ENCODE measurements at regions not wholly inside any gene's neighbourhood (a gene's known extent, or its start where the extent isn't known, plus 50 kb on each side); places are given as distances from the start of the nearest gene placed in this dataset.

DNA sequence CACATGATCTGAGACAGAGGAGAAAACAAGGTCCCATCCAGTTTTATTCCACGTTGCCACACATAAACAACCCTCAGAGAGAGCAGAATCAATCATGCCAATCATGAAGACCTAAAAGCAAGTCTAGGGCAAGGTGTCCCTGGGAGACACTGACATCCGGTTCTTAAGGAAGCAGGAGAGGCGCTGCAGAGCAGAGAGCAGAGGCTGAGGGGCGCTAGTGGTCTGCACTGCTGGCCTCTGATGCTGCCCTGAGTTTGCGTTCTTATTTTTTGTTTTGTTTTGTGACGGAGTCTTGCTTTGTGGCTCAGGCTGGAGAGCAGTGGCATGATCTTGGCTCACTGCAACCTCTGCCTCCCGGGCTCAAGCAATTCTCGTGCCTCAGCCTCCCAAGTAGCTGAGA lies 83.3 kb downstream of the SMIM21 start:
- WGBS (ENCODE audit: extremely low coverage, insufficient coverage, insufficient read length) = no CpG with 5 or more reads among the region's 8 CpGs

DNA sequence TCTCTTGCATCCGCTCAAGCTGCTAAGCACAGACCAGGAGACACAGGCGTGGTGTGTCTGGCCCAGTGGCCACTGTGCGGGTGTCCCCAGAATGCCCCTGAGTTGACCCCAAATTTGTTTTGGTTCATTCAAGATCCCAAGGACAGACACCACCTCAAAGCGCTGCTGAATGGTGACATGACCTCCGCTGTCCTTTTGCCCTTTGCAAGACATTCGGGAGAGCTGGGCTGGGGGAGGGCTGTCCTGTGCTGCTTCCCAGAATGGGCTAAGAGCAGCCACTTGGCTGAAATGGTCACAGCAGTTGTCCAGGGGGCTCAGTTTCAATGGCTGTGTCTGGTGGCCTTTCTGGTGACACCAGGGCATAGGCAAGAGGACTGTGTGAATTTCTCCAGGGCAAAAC lies 84.1 kb downstream of the SMIM21 start:
- Histone ChIP-seq H2AK5ac (ENCODE audit: low read length) (no peak overlapping the region), H3K27me3 (ENCODE audit: insufficient read depth, low read length) (no peaks in the 10 kb centered on the region), H3K36me3 (ENCODE audit: control insufficient read depth in 1 of 2, insufficient read depth in 2 of 2, low read length in 2 of 2) (no peaks in the 10 kb centered on the region), H2BK5ac (ENCODE audit: low read depth, low read length, poor library complexity) (no peak overlapping the region), H3K23ac (ENCODE audit: low read length) (no peak overlapping the region), H2AFZ (ENCODE audit: insufficient read depth, low read length, poor library complexity) (no peak overlapping the region), H3K27ac (ENCODE audit: low read depth, low read length) (no peak overlapping the region), H3K79me1 (ENCODE audit: low read length) (no peaks in the 10 kb centered on the region), H3K79me2 (ENCODE audit: control insufficient read depth, insufficient read depth, low read length, poor library complexity) (no peaks in the 10 kb centered on the region), H3K9ac (ENCODE audit: low read length) (no peak overlapping the region), H3K4me1 (ENCODE audit: control insufficient read depth in 1 of 2, insufficient read depth in 2 of 2, low read length in 2 of 2) (peaks cover 0 to 2% of the 10 kb centered on the region in 2 experiments), H3K14ac (ENCODE audit: low read length) (no peak overlapping the region), H3K4me3 (ENCODE audit: low read depth, low read length) (no peak overlapping the region), H4K91ac (ENCODE audit: low read depth, low read length) (no peak overlapping the region), H4K8ac (ENCODE audit: low read depth, low read length) (no peak overlapping the region), H3K18ac (ENCODE audit: low read length) (no peak overlapping the region), H2BK12ac (ENCODE audit: low read length) (no peak overlapping the region), H3K9me3 (ENCODE audit: insufficient read depth, low read depth, low read length) (no peaks in the 10 kb centered on the region), H3K4ac (ENCODE audit: low read depth, low read length) (no peak overlapping the region), H4K12ac (ENCODE audit: low read depth, low read length) (no peak overlapping the region), H2BK120ac (ENCODE audit: insufficient read depth, low read length, poor library complexity) (no peak overlapping the region), H3K4me2 (ENCODE audit: low read length) (no peak overlapping the region)
- DNase-seq = no peak
- no CpG with 5 or more reads among the region's 6 CpGs for WGBS (ENCODE audit: extremely low coverage, insufficient coverage, insufficient read length)

More for the DNA sequence above, 83.3 kb downstream of the SMIM21 start:
- no peak for DNase-seq
- no peaks in the 10 kb centered on the region for H3K79me1 ChIP-seq (ENCODE audit: low read length)
- no peaks in the 10 kb centered on the region for H3K36me3 ChIP-seq (ENCODE audit: control insufficient read depth in 1 of 2, insufficient read depth in 2 of 2, low read length in 2 of 2)
- H4K8ac ChIP-seq (ENCODE audit: low read depth, low read length) = no peak overlapping the region
- no peak overlapping the region for H2BK120ac ChIP-seq (ENCODE audit: insufficient read depth, low read length, poor library complexity)
- no peaks in the 10 kb centered on the region for H3K79me2 ChIP-seq (ENCODE audit: control insufficient read depth, insufficient read depth, low read length, poor library complexity)
- H3K9ac ChIP-seq (ENCODE audit: low read length) = no peak overlapping the region
- no peak overlapping the region for H3K4ac ChIP-seq (ENCODE audit: low read depth, low read length)
- H2AFZ ChIP-seq (ENCODE audit: insufficient read depth, low read length, poor library complexity) = no peak overlapping the region
- no peak overlapping the region for H3K14ac ChIP-seq (ENCODE audit: low read length)
- H2AK5ac ChIP-seq (ENCODE audit: low read length) = no peak overlapping the region
- H3K9me3 ChIP-seq (ENCODE audit: insufficient read depth, low read depth, low read length) = no peaks in the 10 kb centered on the region
- no peak overlapping the region for H3K27ac ChIP-seq (ENCODE audit: low read depth, low read length)
- no peak overlapping the region for H3K4me2 ChIP-seq (ENCODE audit: low read length)
- H2BK12ac ChIP-seq (ENCODE audit: low read length) = no peak overlapping the region
- peaks cover 0 to 2% of the 10 kb centered on the region in 2 experiments for H3K4me1 ChIP-seq (ENCODE audit: control insufficient read depth in 1 of 2, insufficient read depth in 2 of 2, low read length in 2 of 2)
- H3K27me3 ChIP-seq (ENCODE audit: insufficient read depth, low read length) = no peaks in the 10 kb centered on the region
- H3K4me3 ChIP-seq (ENCODE audit: low read depth, low read length) = no peak overlapping the region
- no peak overlapping the region for H3K23ac ChIP-seq (ENCODE audit: low read length)
- no peak overlapping the region for H3K18ac ChIP-seq (ENCODE audit: low read length)
- H4K12ac ChIP-seq (ENCODE audit: low read depth, low read length) = no peak overlapping the region
- no peak overlapping the region for H4K91ac ChIP-seq (ENCODE audit: low read depth, low read length)
- no peak overlapping the region for H2BK5ac ChIP-seq (ENCODE audit: low read depth, low read length, poor library complexity)

DNA sequence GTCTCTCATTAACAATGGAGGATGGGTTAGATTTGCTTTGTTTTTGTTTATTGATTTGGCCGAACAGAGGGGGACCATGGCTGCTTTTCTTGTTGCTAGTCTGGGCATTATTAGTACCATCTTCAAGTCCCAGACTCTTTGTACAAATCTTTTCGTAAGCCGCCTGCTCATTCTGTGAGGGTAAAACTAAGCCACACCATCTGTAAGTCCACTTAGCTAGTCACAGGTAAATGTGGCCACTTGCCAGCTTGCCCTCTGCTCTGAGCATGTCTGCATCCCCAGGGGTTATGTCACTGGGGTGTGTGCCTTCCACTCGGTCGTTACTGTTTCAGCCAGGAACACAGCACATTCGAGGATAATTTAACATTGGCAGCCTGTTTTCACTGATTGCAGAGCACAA lies 85.6 kb downstream of the SMIM21 start:
- H3K27ac ChIP-seq (ENCODE audit: low read depth, low read length) = no peak overlapping the region
- no peak overlapping the region for H3K9ac ChIP-seq (ENCODE audit: low read length)
- H3K4me2 ChIP-seq (ENCODE audit: low read length) = no peak overlapping the region
- H3K4me1 ChIP-seq (ENCODE audit: control insufficient read depth in 1 of 2, insufficient read depth in 2 of 2, low read length in 2 of 2) = peaks cover 0 to 2% of the 10 kb centered on the region in 2 experiments
- no peaks in the 10 kb centered on the region for H3K79me1 ChIP-seq (ENCODE audit: low read length)
- no peak overlapping the region for H3K4ac ChIP-seq (ENCODE audit: low read depth, low read length)
- no peak overlapping the region for H3K4me3 ChIP-seq (ENCODE audit: low read depth, low read length)
- H3K79me2 ChIP-seq (ENCODE audit: control insufficient read depth, insufficient read depth, low read length, poor library complexity) = no peaks in the 10 kb centered on the region
- no peak overlapping the region for H4K12ac ChIP-seq (ENCODE audit: low read depth, low read length)
- H2BK5ac ChIP-seq (ENCODE audit: low read depth, low read length, poor library complexity) = no peak overlapping the region
- H3K36me3 ChIP-seq (ENCODE audit: control insufficient read depth in 1 of 2, insufficient read depth in 2 of 2, low read length in 2 of 2) = no peaks in the 10 kb centered on the region
- H3K27me3 ChIP-seq (ENCODE audit: insufficient read depth, low read length) = no peaks in the 10 kb centered on the region
- no CpG with 5 or more reads among the region's 6 CpGs for WGBS (ENCODE audit: extremely low coverage, insufficient coverage, insufficient read length)
- no peak overlapping the region for H2BK12ac ChIP-seq (ENCODE audit: low read length)
- H2AFZ ChIP-seq (ENCODE audit: insufficient read depth, low read length, poor library complexity) = no peak overlapping the region
- peaks cover under 1% of the 10 kb centered on the region for H3K9me3 ChIP-seq (ENCODE audit: insufficient read depth, low read depth, low read length)
- H3K14ac ChIP-seq (ENCODE audit: low read length) = no peak overlapping the region
- no peak overlapping the region for H2AK5ac ChIP-seq (ENCODE audit: low read length)
- H2BK120ac ChIP-seq (ENCODE audit: insufficient read depth, low read length, poor library complexity) = no peak overlapping the region
- no peak for DNase-seq
- no peak overlapping the region for H4K91ac ChIP-seq (ENCODE audit: low read depth, low read length)
- H3K18ac ChIP-seq (ENCODE audit: low read length) = no peak overlapping the region
- no peak overlapping the region for H4K8ac ChIP-seq (ENCODE audit: low read depth, low read length)
- H3K23ac ChIP-seq (ENCODE audit: low read length) = no peak overlapping the region

DNA sequence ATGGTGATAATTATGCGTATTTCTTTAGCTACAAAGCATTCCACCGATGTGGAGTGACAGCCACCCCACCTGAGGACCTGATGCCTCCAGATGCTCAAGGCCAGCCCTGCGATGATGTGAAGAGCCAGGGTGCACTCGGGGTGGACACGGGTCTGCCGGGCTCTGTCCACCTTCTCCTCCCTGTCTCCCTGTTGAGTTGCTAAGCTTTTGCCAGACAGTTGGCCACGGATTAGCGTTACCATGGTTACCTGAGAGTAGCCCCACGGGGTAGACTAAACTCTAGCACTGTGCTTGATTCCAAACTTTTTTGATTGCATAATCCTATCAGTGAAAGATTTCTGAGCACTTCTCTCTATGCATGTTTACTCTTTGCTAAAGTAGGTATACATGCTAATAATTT lies 86.2 kb downstream of the SMIM21 start:
- Histone ChIP-seq H4K8ac (ENCODE audit: low read depth, low read length) (no peak overlapping the region), H3K79me1 (ENCODE audit: low read length) (no peaks in the 10 kb centered on the region), H2BK12ac (ENCODE audit: low read length) (no peak overlapping the region), H4K91ac (ENCODE audit: low read depth, low read length) (no peak overlapping the region), H2BK120ac (ENCODE audit: insufficient read depth, low read length, poor library complexity) (no peak overlapping the region), H3K4ac (ENCODE audit: low read depth, low read length) (no peak overlapping the region), H3K9me3 (ENCODE audit: insufficient read depth, low read depth, low read length) (peaks cover 3% of the 10 kb centered on the region), H2BK5ac (ENCODE audit: low read depth, low read length, poor library complexity) (no peak overlapping the region), H2AK5ac (ENCODE audit: low read length) (no peak overlapping the region), H3K4me3 (ENCODE audit: low read depth, low read length) (no peak overlapping the region), H3K79me2 (ENCODE audit: control insufficient read depth, insufficient read depth, low read length, poor library complexity) (no peaks in the 10 kb centered on the region), H3K23ac (ENCODE audit: low read length) (no peak overlapping the region), H2AFZ (ENCODE audit: insufficient read depth, low read length, poor library complexity) (no peak overlapping the region), H4K12ac (ENCODE audit: low read depth, low read length) (no peak overlapping the region), H3K14ac (ENCODE audit: low read length) (no peak overlapping the region), H3K9ac (ENCODE audit: low read length) (no peak overlapping the region), H3K27ac (ENCODE audit: low read depth, low read length) (no peak overlapping the region), H3K4me1 (ENCODE audit: control insufficient read depth in 1 of 2, insufficient read depth in 2 of 2, low read length in 2 of 2) (peaks cover 0 to 2% of the 10 kb centered on the region in 2 experiments), H3K27me3 (ENCODE audit: insufficient read depth, low read length) (no peaks in the 10 kb centered on the region), H3K36me3 (ENCODE audit: control insufficient read depth in 1 of 2, insufficient read depth in 2 of 2, low read length in 2 of 2) (no peaks in the 10 kb centered on the region), H3K18ac (ENCODE audit: low read length) (no peak overlapping the region), H3K4me2 (ENCODE audit: low read length) (no peak overlapping the region)
- no CpG with 5 or more reads among the region's 9 CpGs for WGBS (ENCODE audit: extremely low coverage, insufficient coverage, insufficient read length)
- DNase-seq = no peak

Measured in trophoblast cell (in vitro differentiated cells and primary cell).